Urothelium cell line (cell line): ENCODE measurements at regions not wholly inside any gene's neighbourhood (a gene's known extent, or its start where the extent isn't known, plus 50 kb on each side); places are given as distances from the start of the nearest gene placed in this dataset.
"Not testable (repeated sequence)": the region's sequence is repeated elsewhere in the genome, so short reads cannot be mapped to it uniquely, and the experiment has no call there.

ENCODE experiments used
- DNase-seq: peaks from one replicate; pipeline ENCODE4 v3.0.0; 2011; ENCODE audit warnings: low spot score, mixed read lengths
- FAIRE-seq: peaks from 2 replicates; lab custom pipeline; 2011; peaks lifted over from hg19 to GRCh38; lab: Jason Lieb, UNC

- FAIRE-seq = no peak
- DNase-seq = no peak
Measured at GRCh38 chr6:33896391-33897188, 92.8 kb upstream of the MLN start.

DNA sequence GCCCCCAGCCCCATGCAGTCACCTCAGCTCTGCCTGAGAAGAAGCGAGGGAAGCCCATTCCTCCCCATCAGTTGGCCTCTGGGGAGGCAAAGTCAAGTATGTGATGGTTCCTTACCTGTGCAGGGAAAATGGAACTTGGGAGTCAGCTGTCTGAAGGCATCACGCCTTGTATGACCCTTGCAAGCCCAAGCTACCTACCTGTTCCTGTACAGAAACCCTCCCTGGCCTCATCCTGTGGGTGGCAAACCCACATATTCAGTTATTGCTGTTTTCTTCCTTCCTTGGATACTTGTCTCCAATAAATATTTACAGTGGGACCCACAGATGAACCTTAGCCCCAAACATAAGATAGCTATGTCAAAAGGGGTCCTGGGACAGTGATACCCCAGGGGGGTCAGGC, 92.2 kb upstream of the MLN start:
- DNase-seq (no peak), FAIRE-seq (no peak)

DNA sequence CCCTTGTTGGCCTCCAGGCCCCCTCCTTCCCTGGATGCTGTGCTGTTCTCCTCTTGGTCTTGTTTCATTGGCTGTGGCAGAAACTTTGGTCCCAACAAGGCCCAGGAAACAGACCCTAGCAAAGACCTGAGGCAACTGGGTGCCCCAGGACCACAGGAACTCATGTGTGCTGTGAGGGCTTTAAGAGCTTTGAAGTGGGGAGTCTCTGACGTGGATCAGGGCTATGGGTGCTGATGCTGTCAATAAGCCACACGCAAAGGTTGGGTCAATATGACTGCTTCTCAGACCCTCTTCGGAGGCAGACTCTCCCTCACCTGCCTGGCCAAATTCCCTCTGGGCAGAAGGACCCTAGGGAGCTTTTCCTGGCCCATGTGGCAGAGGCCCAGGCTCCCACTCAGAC, 91.5 kb upstream of the MLN start:
- no peak for FAIRE-seq
- DNase-seq = no peak

- FAIRE-seq (no peak), DNase-seq (no peak)
Measured at GRCh38 chr6:33894438-33894837, 90.6 kb upstream of the MLN start.

GRCh38 chr6:33892581-33893346, 89.0 kb upstream of the MLN start:
- no peak for FAIRE-seq
- no peak for DNase-seq

DNA sequence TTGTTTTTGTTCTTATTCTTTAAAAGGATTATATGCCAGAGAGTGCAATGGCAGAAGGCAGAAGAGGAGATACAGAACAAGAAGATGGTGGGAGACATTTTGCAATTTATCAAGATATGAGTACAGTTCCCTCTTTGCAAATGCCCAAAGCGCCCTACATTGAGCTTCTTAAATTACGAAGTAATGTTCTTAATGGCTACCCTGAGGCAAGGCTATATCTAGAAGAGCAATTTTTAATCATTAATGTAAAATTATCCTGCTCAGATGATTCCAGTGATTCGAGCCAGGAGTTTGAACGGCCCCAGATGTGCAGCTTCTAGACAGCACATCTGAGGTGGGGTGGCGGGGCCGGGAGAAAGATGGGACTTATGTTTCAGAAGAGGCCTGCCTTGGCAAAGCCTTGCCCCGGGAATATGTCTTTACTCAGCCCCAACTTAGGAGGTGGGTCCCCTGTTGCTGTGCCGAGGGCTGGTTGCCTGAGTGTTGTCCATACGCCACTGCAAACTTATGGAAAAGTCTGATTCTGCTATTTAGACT, 84.9 kb upstream of the MLN start:
- no peak for FAIRE-seq
- no peak for DNase-seq

DNA sequence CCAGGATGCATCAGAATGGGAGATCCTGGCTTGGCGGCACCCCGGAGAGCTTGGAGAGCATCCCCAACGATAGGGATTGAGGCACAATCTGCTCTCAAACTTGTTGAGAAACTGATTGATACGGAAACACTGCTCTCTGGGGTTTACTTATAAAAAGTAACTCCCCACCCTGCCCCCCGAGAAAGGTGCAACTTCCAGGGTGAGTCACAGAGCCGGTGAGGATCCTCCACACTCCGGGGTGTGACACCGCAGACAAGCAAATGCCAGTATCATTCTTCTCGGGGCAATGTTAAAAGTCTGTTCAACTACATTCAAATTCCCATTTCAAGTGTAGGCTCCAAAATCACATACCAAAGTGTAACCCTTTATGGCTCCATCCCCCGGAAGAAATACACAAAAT, 84.4 kb upstream of the MLN start:
- no peak for DNase-seq
- FAIRE-seq = no peak

- no peak for FAIRE-seq
- DNase-seq = no peak
Measured at GRCh38 chr6:33886673-33887144, 82.9 kb upstream of the MLN start.

- FAIRE-seq = no peak
- DNase-seq = peak; percentile 69
Measured at GRCh38 chr6:33885132-33886057, 81.6 kb upstream of the MLN start.

GRCh38 chr6:33883621-33884020, 79.8 kb upstream of the MLN start:
- FAIRE-seq, DNase-seq: not testable (repeated sequence)

DNA sequence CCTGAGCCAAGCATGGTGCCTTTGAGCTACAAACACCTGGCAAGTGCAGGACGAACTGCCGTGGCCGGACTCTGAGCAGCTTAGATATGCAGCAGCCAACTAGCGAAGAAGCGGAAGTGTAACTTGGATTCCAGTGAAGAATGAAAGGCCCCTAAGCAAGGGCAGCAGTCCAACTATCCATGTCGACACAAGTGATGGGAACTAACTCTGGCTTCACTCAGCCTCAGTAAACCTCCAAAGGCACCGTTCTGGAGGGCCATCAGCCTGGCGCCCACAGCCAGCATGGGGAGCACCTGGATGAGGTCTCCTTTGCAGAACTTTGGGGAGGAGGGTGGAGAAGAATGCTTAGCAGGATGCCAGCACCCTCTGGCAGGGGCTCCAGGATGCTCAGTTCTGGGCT, 78.4 kb upstream of the MLN start:
- no peak for FAIRE-seq
- no peak for DNase-seq

GRCh38 chr6:33880766-33881165, 77.0 kb upstream of the MLN start:
- no peak for FAIRE-seq
- DNase-seq = no peak

DNA sequence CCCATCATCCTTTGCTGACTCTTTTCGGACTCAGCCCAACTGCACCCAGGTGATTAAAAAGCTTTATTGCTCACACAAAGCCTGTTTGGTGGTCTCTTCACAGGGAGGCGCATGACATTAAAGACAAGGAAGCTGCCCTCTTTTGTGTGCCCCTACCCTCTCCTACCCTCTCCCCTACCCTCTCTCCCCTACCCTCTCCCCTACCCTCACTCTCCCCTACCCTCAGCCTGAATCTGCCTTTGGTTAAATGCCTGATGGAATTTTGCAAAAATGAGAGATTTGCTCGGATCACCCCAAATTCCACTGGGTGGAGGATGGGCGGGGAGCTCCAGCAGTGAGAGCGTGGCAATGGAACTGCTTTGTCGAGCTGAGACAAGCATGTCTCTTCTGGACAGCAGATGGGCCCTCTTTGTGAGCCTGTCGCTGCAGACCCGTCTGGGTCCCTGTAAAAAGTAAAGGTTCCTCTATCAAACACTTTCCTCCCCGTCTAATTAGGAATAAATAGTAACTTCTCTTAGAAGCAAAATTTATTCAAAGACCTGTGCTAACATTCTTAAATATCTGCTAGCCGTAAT, 76.4 kb upstream of the MLN start:
- no peak for FAIRE-seq
- DNase-seq = no peak

- DNase-seq (no peak), FAIRE-seq (no peak)
Measured at GRCh38 chr6:33878562-33878961, 74.8 kb upstream of the MLN start.

DNA sequence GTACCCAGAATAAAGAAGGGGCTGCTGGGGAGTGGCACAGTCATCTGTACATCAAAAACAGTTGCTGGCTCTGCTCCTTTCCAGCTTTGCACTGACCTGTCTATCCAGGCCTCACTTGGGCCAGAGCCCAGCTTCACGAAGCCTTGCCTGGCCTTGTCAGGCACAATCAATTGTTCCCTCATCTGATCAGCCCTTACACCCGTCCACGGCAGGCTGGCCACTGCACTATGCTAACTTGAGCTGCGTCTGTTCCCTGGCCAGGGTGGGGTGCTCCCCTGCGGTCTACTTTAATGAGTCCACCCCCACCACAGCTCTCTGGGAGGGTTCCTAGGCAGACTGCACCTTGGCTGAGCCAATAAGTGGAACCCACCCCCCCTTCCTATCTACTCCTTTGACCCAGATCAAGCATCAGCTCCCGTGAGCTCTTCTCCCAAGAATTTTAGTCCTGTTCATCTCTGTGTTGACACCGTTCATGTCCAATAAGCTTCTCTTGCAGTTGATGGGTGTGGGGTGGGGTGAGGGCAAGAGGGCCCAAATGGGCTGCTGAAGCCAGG, 74.3 kb upstream of the MLN start:
- no peak for FAIRE-seq
- no peak for DNase-seq

DNA sequence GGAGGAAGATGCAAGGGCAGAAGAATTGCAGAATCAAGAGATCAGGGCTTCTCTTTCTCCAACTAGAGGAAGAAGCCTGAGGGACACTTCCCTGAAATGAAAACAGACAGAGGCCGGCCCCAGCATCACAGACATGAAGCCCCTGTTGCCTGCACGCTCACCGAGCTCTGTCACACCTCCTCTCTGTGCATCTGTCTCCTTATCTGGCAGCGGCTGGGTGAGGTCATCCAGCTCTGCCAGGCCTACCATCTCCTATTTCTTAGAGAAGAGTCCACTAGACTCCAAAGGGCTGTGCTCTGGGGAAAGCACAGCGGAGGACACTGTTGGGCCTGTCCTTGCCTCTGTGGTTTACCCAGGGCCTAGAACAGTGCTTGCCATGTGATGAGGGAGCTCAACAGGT, 71.9 kb upstream of the MLN start:
- DNase-seq (no peak), FAIRE-seq (no peak)

- FAIRE-seq (no peak), DNase-seq (no peak)
Measured at GRCh38 chr6:33875141-33875581, 71.4 kb upstream of the MLN start.

GRCh38 chr6:33874136-33874760, 70.4 kb upstream of the MLN start:
- no peak for FAIRE-seq
- DNase-seq = no peak

- DNase-seq (no peak), FAIRE-seq (no peak)
Measured at GRCh38 chr6:33872761-33873160, 69.0 kb upstream of the MLN start.
